IMR-90 (cell line): ENCODE measurements at regions not wholly inside any gene's neighbourhood (a gene's known extent, or its start where the extent isn't known, plus 50 kb on each side); places are given as distances from the start of the nearest gene placed in this dataset.

ENCODE experiments used
- ATAC-seq: fragments of 200-7000 bp; cut with Tn5 transposase; 2 replicates; pipeline ENCODE4 v1.9.1; 2020; ENCODE audit warnings: low read depth, mild to moderate bottlenecking, moderate library complexity
- BruUV-seq: library from RNA; stranded (reverse); fragments of 400-500 nt; replicated peaks from 2 replicates; lab custom pipeline; 2021; lab: Mats Ljungman, UMichigan
- CTCF ChIA-PET: fragments of 300-600 bp; formaldehyde crosslinking; extraction: SDS; loops from one replicate; lab custom pipeline; 2021; ENCODE audit warnings: antibody characterized with exemption; lab: Yijun Ruan, JAX
- POLR2A ChIA-PET: fragments of 300-600 bp; sonication (Branson Sonifier 250); formaldehyde crosslinking; loops from one replicate; lab custom pipeline; 2022; ENCODE audit warnings: antibody characterized with exemption; ENCODE audit not compliant: unreplicated experiment; lab: Charles Lee
- DNase-seq: peaks from one replicate; pipeline ENCODE4 v3.0.0; 2013
- H2AFZ ChIP-seq: replicated peaks from 2 replicates; pipeline ENCODE3; 2013; ENCODE audit warnings: low read length, mild to moderate bottlenecking; ENCODE audit not compliant: poor library complexity
- H2AK5ac ChIP-seq: 2 replicates; pipeline ENCODE4 v1.6.1; 2013; ENCODE audit warnings: low read depth, low read length, inconsistent platforms
- H2AK9ac ChIP-seq: replicated peaks from 2 replicates; pipeline ENCODE3; 2013; ENCODE audit warnings: mild to moderate bottlenecking, low read depth, low read length, moderate library complexity; ENCODE audit not compliant: poor library complexity
- H2BK120ac ChIP-seq: 2 replicates; pipeline ENCODE4 v1.6.1; 2013; ENCODE audit warnings: low read depth, low read length, inconsistent platforms
- H2BK15ac ChIP-seq: 3 replicates; pipeline ENCODE4 v1.6.1; 2013; ENCODE audit warnings: low read depth, low read length, inconsistent platforms
- H2BK20ac ChIP-seq: 2 replicates; pipeline ENCODE4 v1.6.1; 2013; ENCODE audit warnings: low read depth, mild to moderate bottlenecking, inconsistent platforms, low read length, moderate library complexity
- H2BK5ac ChIP-seq: 2 replicates; pipeline ENCODE4 v1.6.1; 2013; ENCODE audit warnings: mild to moderate bottlenecking, low read depth, low read length, inconsistent platforms; ENCODE audit not compliant: poor library complexity, severe bottlenecking
- H3K14ac ChIP-seq: replicated peaks from 2 replicates; pipeline ENCODE4 v1.6.1; 2013; ENCODE audit warnings: low read depth, low read length, inconsistent platforms
- H3K18ac ChIP-seq: 2 replicates; pipeline ENCODE4 v1.6.1; 2013; ENCODE audit warnings: low read depth, low read length, control low read depth
- H3K23ac ChIP-seq: 2 replicates; pipeline ENCODE4 v1.6.1; 2013; ENCODE audit warnings: low read depth, low read length, inconsistent platforms
- H3K27ac ChIP-seq: 2 replicates; pipeline ENCODE4 v1.5.1; 2013; ENCODE audit warnings: mild to moderate bottlenecking, control low read depth, low read length; ENCODE audit not compliant: insufficient read depth
- H3K27me3 ChIP-seq: 2 replicates; pipeline ENCODE4 v1.6.1; 2013; ENCODE audit warnings: low read length; ENCODE audit not compliant: control insufficient read depth, insufficient read depth
- H3K36me3 ChIP-seq: 2 replicates; pipeline ENCODE4 v1.6.1; 2013; ENCODE audit warnings: low read length, mixed read lengths; ENCODE audit not compliant: control insufficient read depth, insufficient read depth
- H3K4ac ChIP-seq: 2 replicates; pipeline ENCODE4 v1.6.1; 2013; ENCODE audit warnings: low read depth, low read length, inconsistent platforms
- H3K4me1 ChIP-seq: 2 replicates; pipeline ENCODE4 v1.6.1; 2013; ENCODE audit warnings: low read length, mixed read lengths; ENCODE audit not compliant: control insufficient read depth, insufficient read depth
- H3K4me2 ChIP-seq: 2 replicates; pipeline ENCODE4 v1.6.1; 2013; ENCODE audit warnings: low read depth, mild to moderate bottlenecking, control low read depth, low read length, moderate library complexity
- H3K4me3 ChIP-seq: 2 replicates; pipeline ENCODE4 v1.5.1; 2013; ENCODE audit warnings: low read depth, mild to moderate bottlenecking, control low read depth, low read length, moderate library complexity; ENCODE audit not compliant: insufficient read depth
- H3K56ac ChIP-seq: 2 replicates; pipeline ENCODE4 v1.6.1; 2013; ENCODE audit warnings: low read length, inconsistent platforms; ENCODE audit not compliant: insufficient read depth; ENCODE audit errors: extremely low read depth
- H3K79me1 ChIP-seq, 2 experiments: 2 replicates each; pipeline ENCODE4 v1.6.1; 2013; ENCODE audit warnings: low read length in 2 of 2, inconsistent platforms in 1 of 2, low read depth in 1 of 2
- H3K9ac ChIP-seq: 2 replicates; pipeline ENCODE4 v1.6.1; 2013; ENCODE audit warnings: low read depth, low read length, control low read depth
- H3K9me1 ChIP-seq: 2 replicates; pipeline ENCODE4 v1.6.1; 2013; ENCODE audit warnings: low read length, inconsistent platforms; ENCODE audit not compliant: insufficient read depth
- H3K9me3 ChIP-seq: 2 replicates; pipeline ENCODE4 v1.6.1; 2013; ENCODE audit warnings: low read length; ENCODE audit not compliant: control insufficient read depth, insufficient read depth
- H4K20me1 ChIP-seq: 2 replicates; pipeline ENCODE4 v1.6.1; 2013; ENCODE audit warnings: low read length, inconsistent platforms; ENCODE audit not compliant: insufficient read depth
- H4K5ac ChIP-seq: 2 replicates; pipeline ENCODE4 v1.6.1; 2013; ENCODE audit warnings: mild to moderate bottlenecking, low read depth, low read length, control low read depth
- H4K8ac ChIP-seq, 2 experiments: 2 replicates each; pipeline ENCODE4 v1.6.1; 2013; ENCODE audit warnings: low read depth in 2 of 2, low read length in 2 of 2, control low read depth in 1 of 2, inconsistent platforms in 1 of 2
- H4K91ac ChIP-seq: 2 replicates; pipeline ENCODE4 v1.6.1; 2013; ENCODE audit warnings: low read depth, low read length, inconsistent platforms; ENCODE audit not compliant: insufficient read depth
- BHLHE40 ChIP-seq: fragments of 150-350 bp; IDR thresholded peaks from 2 replicates; pipeline ENCODE4 v1.6.1; 2016; ENCODE audit warnings: mild to moderate bottlenecking, low read depth, low read length
- CEBPB ChIP-seq: IDR thresholded peaks from 2 replicates; pipeline ENCODE4 v1.6.1; 2012; ENCODE audit warnings: low read depth, low read length, improper control_type of control experiment
- ELK1 ChIP-seq: fragments of 150-350 bp; IDR thresholded peaks from 2 replicates; pipeline ENCODE4 v1.6.1; 2016; ENCODE audit warnings: low read depth, mild to moderate bottlenecking, low read length, moderate library complexity, borderline replicate concordance
- FOS ChIP-seq: fragments of 150-350 bp; IDR thresholded peaks from 2 replicates; pipeline ENCODE4 v1.6.1; 2016; ENCODE audit warnings: low read depth, low read length
- MAFK ChIP-seq: IDR thresholded peaks from 2 replicates; pipeline ENCODE4 v1.6.1; 2012; ENCODE audit warnings: low read depth, low read length, improper control_type of control experiment
- MAZ ChIP-seq: IDR thresholded peaks from 2 replicates; pipeline ENCODE4 v1.6.1; 2012; ENCODE audit warnings: low read depth, mild to moderate bottlenecking, low read length, improper control_type of control experiment, moderate library complexity, borderline replicate concordance
- MXI1 ChIP-seq: IDR thresholded peaks from 2 replicates; pipeline ENCODE4 v1.6.1; 2012; ENCODE audit warnings: low read depth, mild to moderate bottlenecking, low read length, moderate library complexity, borderline replicate concordance
- POLR2A ChIP-seq: IDR thresholded peaks from 2 replicates; pipeline ENCODE4 v1.6.1; 2012; ENCODE audit warnings: mild to moderate bottlenecking, low read depth, low read length
- RAD21 ChIP-seq: IDR thresholded peaks from 2 replicates; pipeline ENCODE4 v1.6.1; 2012; ENCODE audit warnings: low read length, improper control_type of control experiment
- RCOR1 ChIP-seq: IDR thresholded peaks from 2 replicates; pipeline ENCODE4 v1.6.1; 2012; ENCODE audit warnings: mild to moderate bottlenecking, low read length, improper control_type of control experiment; ENCODE audit not compliant: insufficient replicate concordance
- USF2 ChIP-seq: fragments of 150-350 bp; IDR thresholded peaks from 2 replicates; pipeline ENCODE4 v1.6.1; 2017; ENCODE audit warnings: mild to moderate bottlenecking, antibody characterized with exemption, low read length, low read depth
- WGBS, 2 experiments: methylation state at CpG; one replicate each; pipeline versions ENCODE4 v1.1.5 to v1.1.7; 2013; ENCODE audit warnings: missing lambda C conversion rate in 2 of 2; ENCODE audit not compliant: insufficient read length in 1 of 2; ENCODE audit errors: extremely low coverage in 2 of 2; 5-methylcytosine and 5-hydroxymethylcytosine counted together
- dilution Hi-C: fragments of 300-500 bp; cut with HindIII; formaldehyde crosslinking; loops from one replicate; pipeline ENCODE4 v1.14.3; 2018; ENCODE audit warnings: low sequenced_read_pairs; ENCODE audit not compliant: unreplicated experiment
- in situ Hi-C: fragments of 300-500 bp; cut with MboI; formaldehyde crosslinking; loops from 3 replicates; pipeline ENCODE4 v1.14.3; 2019; ENCODE audit warnings: low sequenced_read_pairs, inconsistent platforms, mixed read lengths
- intact Hi-C: fragments of 100-400 bp; cut with micrococcal nuclease; formaldehyde crosslinking; loops from 2 replicates; pipeline ENCODE4 v1.10.0; 2022

GRCh38 chr19:31074199-31075125 lies 274.8 kb downstream of the TSHZ3 start:
- Histone ChIP-seq H4K5ac (no peak overlapping the region), H3K4ac (no peak overlapping the region), H2AK5ac (no peak overlapping the region), H3K23ac (no peak overlapping the region), H3K4me2 (no peak overlapping the region), H3K14ac (no peak overlapping the region), H2BK120ac (no peak overlapping the region), H4K8ac (no peak overlapping the region), H2AFZ (peak overlapping the region; percentile 55), H3K27ac (no peak overlapping the region), H3K9ac (no peak overlapping the region), H3K56ac (no peak overlapping the region), H3K27me3 (peaks cover 32% of the 10 kb centered on the region), H3K4me1 (no peaks in the 10 kb centered on the region; the same call in 1 of the 2 replicates), H4K91ac (no peak overlapping the region), H2BK5ac (no peak overlapping the region), H3K4me3 (no peak overlapping the region), H2AK9ac (no peak overlapping the region), H4K20me1 (no peaks in the 10 kb centered on the region), H3K9me3 (no peaks in the 10 kb centered on the region), H3K18ac (no peak overlapping the region), H2BK20ac (no peak overlapping the region), H3K36me3 (no peaks in the 10 kb centered on the region), H3K79me1 (no peaks in the 10 kb centered on the region), H2BK15ac (no peak overlapping the region), H3K9me1 (no peaks in the 10 kb centered on the region)
- TF ChIP-seq RAD21 (no peak), FOS (no peak), CEBPB (no peak), MXI1 (no peak), RCOR1 (no peak), BHLHE40 (no peak), USF2 (no peak), MAZ (no peak), MAFK (no peak), POLR2A (no peak), ELK1 (no peak)
- BruUV-seq: no TSS peak
- ATAC-seq (no peak), DNase-seq (no peak)
- ChIA-PET POLR2A (no interaction called here), CTCF (no interaction called here)
- intact Hi-C loops: no loop called here
- no CpG with 5 or more reads among the region's 13 CpGs for WGBS, 2 experiments
- in situ Hi-C loops: loop anchor here (25.0 kb wide), 1 partner anchor 1163 kb away; no protein-coding TSS in a partner anchor
- dilution Hi-C loops: no loop called here
